Smooth muscle cell (in vitro differentiated cells): ENCODE measurements at regions not wholly inside any gene's neighbourhood (a gene's known extent, or its start where the extent isn't known, plus 50 kb on each side); places are given as distances from the start of the nearest gene placed in this dataset.

Experiments used
- DNase-seq: peaks from one replicate; lab custom pipeline; 2025; ENCODE audit not compliant: unreplicated experiment; lab: John Stamatoyannopoulos, UW
- H2AFZ ChIP-seq: fragments of 200-600 bp; sonication (generic); 2 replicates; pipeline ENCODE4 v1.6.0; 2016; ENCODE audit warnings: antibody characterized with exemption, low read depth, mild to moderate bottlenecking
- H3F3A ChIP-seq: fragments of 200-600 bp; sonication (generic); 2 replicates; pipeline ENCODE4 v1.6.0; 2017; ENCODE audit warnings: antibody characterized with exemption, low read depth
- H3K27ac ChIP-seq: fragments of 200-600 bp; sonication (generic); 2 replicates; pipeline ENCODE4 v1.5.1; 2016; ENCODE audit warnings: low read depth, mild to moderate bottlenecking
- H3K27me3 ChIP-seq: fragments of 200-600 bp; sonication (generic); 2 replicates; pipeline ENCODE4 v1.6.1; 2016; ENCODE audit warnings: low read depth, mild to moderate bottlenecking
- H3K36me3 ChIP-seq: fragments of 200-600 bp; sonication (generic); 2 replicates; pipeline ENCODE4 v1.5.1; 2016; ENCODE audit warnings: low read depth
- H3K4me1 ChIP-seq: fragments of 200-600 bp; sonication (generic); 2 replicates; pipeline ENCODE4 v1.5.1; 2016; ENCODE audit warnings: low read depth
- H3K4me2 ChIP-seq: fragments of 200-600 bp; sonication (generic); 2 replicates; pipeline ENCODE4 v1.6.0; 2016; ENCODE audit warnings: mild to moderate bottlenecking
- H3K4me3 ChIP-seq: fragments of 200-600 bp; sonication (generic); 2 replicates; pipeline ENCODE4 v1.5.1; 2016; ENCODE audit warnings: mild to moderate bottlenecking
- H3K79me2 ChIP-seq: fragments of 200-600 bp; sonication (generic); 2 replicates; pipeline ENCODE4 v1.6.0; 2016; ENCODE audit warnings: low read depth, mild to moderate bottlenecking
- H3K9ac ChIP-seq: fragments of 200-600 bp; sonication (generic); 2 replicates; pipeline ENCODE4 v1.6.0; 2016; ENCODE audit warnings: low read depth
- H3K9me3 ChIP-seq: fragments of 200-600 bp; sonication (generic); replicated peaks from 2 replicates; pipeline ENCODE4 v1.5.1; 2016; ENCODE audit warnings: low read depth
- H4K20me1 ChIP-seq: fragments of 200-600 bp; sonication (generic); 2 replicates; pipeline ENCODE4 v1.6.0; 2016; ENCODE audit warnings: low read depth
- WGBS: methylation state at CpG from one replicate; pipeline ENCODE4 v1.1.7; 2016; ENCODE audit warnings: low lambda C conversion rate; 5-methylcytosine and 5-hydroxymethylcytosine counted together
- TF ChIP-seq, protein P1 (sequence below): fragments of 200-600 bp; sonication (generic); IDR thresholded peaks from 2 replicates; pipeline ENCODE4 v1.5.1; 2017; ENCODE audit warnings: borderline replicate concordance, mild to moderate bottlenecking, antibody characterized with exemption; ENCODE audit not compliant: insufficient read depth, poor library complexity, severe bottlenecking

DNA sequence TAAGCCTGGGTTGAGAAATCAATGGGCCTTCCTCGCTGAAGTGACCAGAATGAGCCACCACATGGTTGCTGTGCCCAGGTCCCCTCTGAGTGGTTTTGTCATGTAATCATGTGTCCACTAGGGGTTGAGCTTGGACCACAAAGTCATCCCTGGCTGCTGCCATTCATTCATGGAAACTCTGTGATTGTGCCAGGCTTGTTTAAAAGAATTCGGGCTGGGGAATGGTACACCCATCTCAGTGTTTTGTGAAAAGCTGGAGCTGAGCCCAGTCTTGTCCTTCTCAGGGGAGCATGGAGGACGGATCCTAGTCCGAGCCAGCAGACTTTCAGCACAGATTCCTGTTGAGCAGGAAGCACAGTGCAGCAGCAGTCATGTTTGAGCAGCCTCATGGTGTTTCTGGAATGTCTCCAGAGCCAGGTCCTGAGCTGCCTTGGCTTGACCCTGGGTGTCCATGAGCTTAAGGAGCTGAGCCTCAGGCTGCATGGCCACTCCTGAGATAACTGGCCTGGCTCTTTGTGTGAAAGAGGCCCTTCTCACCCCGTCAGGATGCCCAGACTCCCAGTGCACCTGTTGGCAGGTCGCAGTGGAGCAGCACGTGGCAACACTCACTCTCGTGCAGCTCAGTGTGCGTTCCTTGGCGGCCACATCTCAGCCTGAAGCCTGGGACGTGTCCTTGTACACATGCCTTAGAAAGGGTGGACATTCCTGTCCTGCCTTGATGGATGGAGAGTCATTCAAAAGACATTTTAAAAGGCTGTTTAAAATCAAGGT, 260.3 kb upstream of the TPM1 start:
- Histone ChIP-seq H4K20me1 (no peaks in the 10 kb centered on the region), H3K79me2 (no peaks in the 10 kb centered on the region), H3F3A (peaks cover 64% of the 10 kb centered on the region), H3K4me3 (no peak overlapping the region), H3K4me1 (peaks cover 29% of the 10 kb centered on the region), H3K4me2 (peak overlapping the region; percentile 60), H3K9me3 (no peaks in the 10 kb centered on the region), H3K27me3 (no peaks in the 10 kb centered on the region), H3K9ac (no peak overlapping the region), H3K36me3 (no peaks in the 10 kb centered on the region), H2AFZ (no peak overlapping the region), H3K27ac (peak overlapping the region; percentile 69)
- TF ChIP-seq, protein P1, sequence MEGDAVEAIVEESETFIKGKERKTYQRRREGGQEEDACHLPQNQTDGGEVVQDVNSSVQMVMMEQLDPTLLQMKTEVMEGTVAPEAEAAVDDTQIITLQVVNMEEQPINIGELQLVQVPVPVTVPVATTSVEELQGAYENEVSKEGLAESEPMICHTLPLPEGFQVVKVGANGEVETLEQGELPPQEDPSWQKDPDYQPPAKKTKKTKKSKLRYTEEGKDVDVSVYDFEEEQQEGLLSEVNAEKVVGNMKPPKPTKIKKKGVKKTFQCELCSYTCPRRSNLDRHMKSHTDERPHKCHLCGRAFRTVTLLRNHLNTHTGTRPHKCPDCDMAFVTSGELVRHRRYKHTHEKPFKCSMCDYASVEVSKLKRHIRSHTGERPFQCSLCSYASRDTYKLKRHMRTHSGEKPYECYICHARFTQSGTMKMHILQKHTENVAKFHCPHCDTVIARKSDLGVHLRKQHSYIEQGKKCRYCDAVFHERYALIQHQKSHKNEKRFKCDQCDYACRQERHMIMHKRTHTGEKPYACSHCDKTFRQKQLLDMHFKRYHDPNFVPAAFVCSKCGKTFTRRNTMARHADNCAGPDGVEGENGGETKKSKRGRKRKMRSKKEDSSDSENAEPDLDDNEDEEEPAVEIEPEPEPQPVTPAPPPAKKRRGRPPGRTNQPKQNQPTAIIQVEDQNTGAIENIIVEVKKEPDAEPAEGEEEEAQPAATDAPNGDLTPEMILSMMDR: peak; percentile 56
- 22% methylated on average over 11 of the region's 11 CpGs for WGBS
- DNase-seq: no peak

DNA sequence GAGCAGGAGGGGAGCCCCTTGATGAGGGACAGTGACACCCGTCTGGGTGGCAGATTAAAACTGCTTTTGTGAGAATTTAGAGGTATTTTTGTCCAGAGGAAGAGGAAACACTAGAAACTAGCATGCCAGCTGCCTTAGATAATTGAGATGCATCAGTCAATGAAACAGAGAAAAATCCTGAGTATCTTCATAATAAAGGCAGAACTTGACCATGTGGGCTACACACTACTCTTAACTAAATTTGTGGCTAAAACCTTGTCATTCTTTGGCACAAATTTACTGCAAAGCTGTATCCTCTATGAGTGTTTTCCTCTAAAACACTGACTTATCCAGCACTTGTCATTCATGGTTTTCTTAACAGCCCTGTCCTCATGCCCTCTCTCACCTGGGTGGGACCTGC, 259.7 kb upstream of the TPM1 start:
- Histone ChIP-seq H3K4me1 (peaks cover 29% of the 10 kb centered on the region), H3K9ac (no peak overlapping the region), H3K9me3 (no peaks in the 10 kb centered on the region), H3K36me3 (no peaks in the 10 kb centered on the region), H4K20me1 (no peaks in the 10 kb centered on the region), H3K4me3 (no peak overlapping the region), H3F3A (peaks cover 69% of the 10 kb centered on the region), H3K27ac (peak overlapping the region; percentile 50), H2AFZ (no peak overlapping the region), H3K79me2 (no peaks in the 10 kb centered on the region), H3K27me3 (no peaks in the 10 kb centered on the region), H3K4me2 (peak overlapping the region; percentile 60)
- DNase-seq: no peak
- TF ChIP-seq, protein P1: no peak
- WGBS: 46% methylated on average over 1 of the region's 1 CpG

DNA sequence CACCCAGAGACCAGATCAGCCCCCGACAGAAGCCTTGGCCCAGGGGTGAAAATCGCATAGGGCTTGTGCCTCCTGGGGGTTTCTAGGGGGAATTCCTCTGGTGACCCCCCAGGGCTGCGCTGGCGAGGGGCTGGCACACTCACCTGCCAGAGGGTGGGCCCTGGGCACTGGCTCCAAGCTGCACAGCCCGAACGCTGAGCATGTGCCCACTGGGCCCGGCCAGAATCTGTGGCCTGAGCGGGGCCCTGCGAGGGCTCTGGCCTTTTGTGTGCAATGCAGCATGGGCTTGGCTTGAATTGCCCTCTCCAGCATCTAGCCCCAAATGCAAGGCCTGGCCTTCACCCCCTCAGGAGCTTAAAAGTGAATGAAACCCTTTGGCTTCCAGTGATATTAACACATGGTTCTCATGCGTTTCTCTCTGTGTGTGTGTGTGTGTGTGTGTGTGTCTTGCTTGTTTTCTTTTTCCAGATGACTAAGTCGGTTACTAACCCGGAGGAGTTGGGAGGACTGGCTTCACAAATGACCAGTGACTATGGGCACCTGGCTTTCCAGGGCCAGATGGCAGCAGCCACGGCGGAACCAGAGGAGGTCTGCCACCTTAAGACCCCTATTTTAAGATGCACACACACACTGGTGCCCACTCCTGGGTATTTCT, 259.1 kb upstream of the TPM1 start:
- Histone ChIP-seq H3K4me1 (peaks cover 29% of the 10 kb centered on the region), H3K27me3 (no peaks in the 10 kb centered on the region), H4K20me1 (no peaks in the 10 kb centered on the region), H3K27ac (peak overlapping the region; percentile 59), H3K4me2 (peak overlapping the region; percentile 60), H3K9me3 (no peaks in the 10 kb centered on the region), H3K79me2 (no peaks in the 10 kb centered on the region), H3K4me3 (no peak overlapping the region), H3F3A (peaks cover 70% of the 10 kb centered on the region), H2AFZ (no peak overlapping the region), H3K9ac (no peak overlapping the region), H3K36me3 (no peaks in the 10 kb centered on the region)
- TF ChIP-seq, protein P1: no peak
- WGBS: 66% methylated on average over 14 of the region's 14 CpGs
- no peak for DNase-seq
